KOPT-K1 (cell line): ENCODE measurements at regions not wholly inside any gene's neighbourhood (a gene's known extent, or its start where the extent isn't known, plus 50 kb on each side); places are given as distances from the start of the nearest gene placed in this dataset.

Source experiments
- H3K27ac ChIP-seq: fragments of 200-600 bp; sonication (generic); 2 replicates; pipeline ENCODE4 v1.5.1; 2016; ENCODE audit warnings: antibody characterized with exemption, mild to moderate bottlenecking, low read depth, low read length; ENCODE audit not compliant: poor library complexity, severe bottlenecking
- H3K36me3 ChIP-seq: fragments of 200-600 bp; sonication (generic); 2 replicates; pipeline ENCODE4 v1.5.1; 2017; ENCODE audit warnings: antibody characterized with exemption, mild to moderate bottlenecking, low read length, moderate library complexity; ENCODE audit not compliant: insufficient read depth
- H3K9me3 ChIP-seq: fragments of 200-600 bp; sonication (generic); 2 replicates; pipeline ENCODE4 v1.5.1; 2017; ENCODE audit warnings: antibody characterized with exemption, low read length, mild to moderate bottlenecking; ENCODE audit not compliant: insufficient read depth, poor library complexity, severe bottlenecking

- no peaks in the 10 kb centered on the region for H3K9me3 ChIP-seq
- no peak overlapping the region for H3K27ac ChIP-seq
- H3K36me3 ChIP-seq, result no peaks in the 10 kb centered on the region
Measured at GRCh38 chr7:68272507-68272906, 1275.9 kb downstream of the TYW1 start.

- no peak overlapping the region for H3K27ac ChIP-seq
- no peaks in the 10 kb centered on the region for H3K36me3 ChIP-seq
- peaks cover 12% of the 10 kb centered on the region for H3K9me3 ChIP-seq
Measured at GRCh38 chr7:68276725-68277124, 1280.1 kb downstream of the TYW1 start.

- Histone ChIP-seq H3K27ac (no peak overlapping the region), H3K9me3 (peaks cover 12% of the 10 kb centered on the region), H3K36me3 (no peaks in the 10 kb centered on the region)
Measured at GRCh38 chr7:68279827-68280400, 1283.3 kb downstream of the TYW1 start.

- Histone ChIP-seq H3K9me3 (peaks cover 12% of the 10 kb centered on the region), H3K27ac (no peak overlapping the region), H3K36me3 (no peaks in the 10 kb centered on the region)
Measured at GRCh38 chr7:68280931-68281330, 1284.3 kb downstream of the TYW1 start.

- Histone ChIP-seq H3K36me3 (no peaks in the 10 kb centered on the region), H3K27ac (no peak overlapping the region), H3K9me3 (no peaks in the 10 kb centered on the region)
Measured at GRCh38 chr7:68288144-68288593, 1291.5 kb downstream of the TYW1 start.

GRCh38 chr7:68291710-68292109, 1295.1 kb downstream of the TYW1 start:
- Histone ChIP-seq H3K9me3 (no peaks in the 10 kb centered on the region), H3K36me3 (no peaks in the 10 kb centered on the region), H3K27ac (no peak overlapping the region)

GRCh38 chr7:68295386-68295785, 1298.8 kb downstream of the TYW1 start:
- no peak overlapping the region for H3K27ac ChIP-seq
- H3K36me3 ChIP-seq, result no peaks in the 10 kb centered on the region
- H3K9me3 ChIP-seq, result no peaks in the 10 kb centered on the region

DNA sequence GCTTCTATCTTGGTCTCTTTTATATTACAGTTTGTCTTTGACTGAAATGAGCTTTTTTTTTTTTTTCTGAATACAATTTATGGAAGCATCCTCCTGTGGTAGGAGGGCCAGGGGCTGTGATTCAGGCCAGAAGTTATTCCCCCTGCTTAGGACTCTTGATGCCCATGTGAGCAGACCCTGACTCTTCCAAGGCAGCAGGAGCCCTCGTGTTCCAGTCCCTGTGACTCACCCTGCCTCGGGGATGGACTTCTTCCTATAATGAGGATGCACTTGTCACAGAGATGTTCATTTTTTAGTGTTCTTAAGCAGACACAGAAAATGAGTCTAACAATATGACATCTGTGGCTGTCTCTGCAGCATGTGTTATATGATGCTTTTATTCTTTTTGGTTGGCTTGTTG, 1293.7 kb upstream of the AUTS2 start:
- no peaks in the 10 kb centered on the region for H3K36me3 ChIP-seq
- no peak overlapping the region for H3K27ac ChIP-seq
- no peaks in the 10 kb centered on the region for H3K9me3 ChIP-seq

DNA sequence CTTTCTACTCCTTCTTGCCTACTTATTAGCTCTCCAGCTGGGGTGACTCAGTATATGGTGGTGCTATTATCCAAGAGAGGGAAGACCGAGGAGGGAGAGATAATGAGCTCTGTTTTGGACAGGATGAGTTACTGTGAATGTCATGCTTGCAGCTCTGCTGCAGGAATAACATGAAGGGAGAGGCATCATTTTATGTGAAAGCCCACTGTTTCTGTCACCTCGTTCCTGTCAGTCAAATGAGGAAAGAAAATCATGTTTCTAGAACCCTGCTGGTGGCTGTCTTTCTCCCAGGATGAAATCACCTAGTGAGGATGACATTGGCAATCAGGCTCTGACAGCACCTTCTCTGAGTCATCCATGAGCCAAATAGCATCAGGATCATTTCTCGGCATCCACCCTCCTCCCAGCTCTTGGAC, 1291.6 kb upstream of the AUTS2 start:
- Histone ChIP-seq H3K27ac (no peak overlapping the region), H3K9me3 (no peaks in the 10 kb centered on the region), H3K36me3 (no peaks in the 10 kb centered on the region)

DNA sequence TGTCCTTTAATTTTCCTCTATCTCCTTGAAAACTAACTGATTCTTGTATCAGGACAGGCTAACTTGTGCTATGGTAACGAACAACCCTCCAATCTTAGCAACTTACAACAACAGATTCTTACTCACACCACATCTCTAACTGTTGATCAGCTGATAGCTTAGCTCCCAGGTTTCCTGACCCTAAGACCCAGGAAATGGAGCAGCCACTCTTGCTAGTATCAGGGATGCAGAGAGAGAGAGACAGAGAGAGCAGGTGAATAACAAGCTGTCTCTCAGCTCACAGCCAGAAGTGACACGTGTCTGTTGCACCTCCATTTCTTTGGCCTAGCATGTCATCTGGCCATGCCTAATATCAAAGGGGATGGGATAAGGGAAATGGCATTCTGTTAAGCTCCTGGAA, 1289.0 kb upstream of the AUTS2 start:
- H3K9me3 ChIP-seq, result no peaks in the 10 kb centered on the region
- H3K27ac ChIP-seq, result no peak overlapping the region
- H3K36me3 ChIP-seq, result no peaks in the 10 kb centered on the region

GRCh38 chr7:68309806-68310205, 1288.5 kb upstream of the AUTS2 start:
- H3K36me3 ChIP-seq, result no peaks in the 10 kb centered on the region
- no peaks in the 10 kb centered on the region for H3K9me3 ChIP-seq
- no peak overlapping the region for H3K27ac ChIP-seq

- Histone ChIP-seq H3K36me3 (no peaks in the 10 kb centered on the region), H3K9me3 (no peaks in the 10 kb centered on the region), H3K27ac (no peak overlapping the region)
Measured at GRCh38 chr7:68311958-68312357, 1286.3 kb upstream of the AUTS2 start.

- H3K9me3 ChIP-seq, result no peaks in the 10 kb centered on the region
- H3K27ac ChIP-seq, result no peak overlapping the region
- H3K36me3 ChIP-seq, result no peaks in the 10 kb centered on the region
Measured at GRCh38 chr7:68313806-68314205, 1284.5 kb upstream of the AUTS2 start.

DNA sequence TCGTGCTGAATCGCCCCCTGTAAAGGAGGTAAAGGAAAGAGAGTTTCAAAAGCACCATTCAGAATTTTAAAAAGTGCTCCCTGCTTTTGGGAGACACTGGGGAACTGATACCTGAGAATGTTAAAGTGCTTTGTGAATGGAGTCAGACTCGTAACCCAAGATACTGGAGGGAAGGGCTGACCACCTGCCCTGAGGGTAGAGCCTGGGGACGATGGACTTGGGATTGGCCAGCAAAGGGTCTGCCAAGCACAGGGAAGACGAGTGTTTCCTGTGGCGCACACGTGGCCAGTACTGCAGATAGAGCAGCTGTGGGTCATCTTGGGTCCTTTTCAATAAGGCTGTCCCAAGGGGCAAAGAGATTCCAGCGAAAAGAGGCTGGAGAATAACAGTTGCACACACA, 1284.1 kb upstream of the AUTS2 start:
- H3K27ac ChIP-seq, result no peak overlapping the region
- H3K36me3 ChIP-seq, result no peaks in the 10 kb centered on the region
- no peaks in the 10 kb centered on the region for H3K9me3 ChIP-seq

DNA sequence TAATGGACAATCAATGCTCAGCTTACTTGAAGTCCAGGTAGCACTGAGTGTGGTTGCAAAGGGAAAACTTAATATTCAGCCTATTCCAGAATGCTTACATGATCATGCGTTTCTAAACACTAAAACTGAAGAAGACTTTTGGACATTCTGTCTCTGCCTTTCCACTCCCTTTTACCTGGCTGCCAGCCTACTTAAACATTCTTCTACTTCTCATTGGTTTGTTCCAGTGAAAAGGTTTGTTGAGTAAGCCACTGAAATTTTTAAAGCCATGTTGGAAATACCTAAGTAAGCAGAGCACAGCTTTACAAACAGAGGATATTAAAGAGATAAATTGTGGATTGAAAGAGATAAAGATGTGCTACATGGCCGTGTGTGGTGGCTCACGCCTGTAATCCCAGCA, 1280.8 kb upstream of the AUTS2 start:
- Histone ChIP-seq H3K27ac (no peak overlapping the region), H3K36me3 (no peaks in the 10 kb centered on the region)

GRCh38 chr7:68319061-68319460, 1279.2 kb upstream of the AUTS2 start:
- no peaks in the 10 kb centered on the region for H3K9me3 ChIP-seq

More for the DNA sequence above, 1280.8 kb upstream of the AUTS2 start:
- H3K9me3 ChIP-seq, result no peaks in the 10 kb centered on the region

More at GRCh38 chr7:68319061-68319460, 1279.2 kb upstream of the AUTS2 start:
- H3K36me3 ChIP-seq, result no peaks in the 10 kb centered on the region
- no peak overlapping the region for H3K27ac ChIP-seq
